Mammary epithelial cell (primary cell): ENCODE measurements at regions not wholly inside any gene's neighbourhood (a gene's known extent, or its start where the extent isn't known, plus 50 kb on each side); places are given as distances from the start of the nearest gene placed in this dataset.

Experiments used
- CTCF ChIP-seq, 2 donors: IDR thresholded peaks in 1 of 2; conservative IDR thresholded peaks in 1 of 2; 2 replicates each; pipeline ENCODE4 v1.5.1; 2011 to 2012; ENCODE audit warnings: inconsistent platforms in 2 of 2, low read length in 2 of 2, mild to moderate bottlenecking in 2 of 2, control low read depth in 1 of 2, low read depth in 1 of 2; ENCODE audit not compliant: insufficient read depth in 1 of 2; ENCODE audit errors: extremely low read depth in 1 of 2
- EZH2 ChIP-seq: IDR thresholded peaks from 2 replicates; pipeline ENCODE4 v1.6.1; 2012; ENCODE audit warnings: low read length, inconsistent platforms, borderline replicate concordance

GRCh38 chr3:124552224-124552623, 178.0 kb upstream of the UMPS start:
- no peak for TF ChIP-seq CTCF (conservative IDR thresholded peaks at IDR 0.05 in 1 of 2, IDR thresholded peaks at IDR 0.05 in 1 of 2; ENCODE audit: extremely low read depth in 1 of 2, insufficient read depth in 1 of 2, low read depth in 1 of 2, low read length in 2 of 2)
- TF ChIP-seq EZH2 = no peak
